H9 (cell line): ENCODE measurements at regions not wholly inside any gene's neighbourhood (a gene's known extent, or its start where the extent isn't known, plus 50 kb on each side); places are given as distances from the start of the nearest gene placed in this dataset.

Experiments
- DNase-seq: peaks from one replicate; pipeline ENCODE4 v3.0.0-alpha.2; 2017
- H2AFZ ChIP-seq: one replicate; pipeline ENCODE4 v1.6.1; 2013; ENCODE audit warnings: mild to moderate bottlenecking, low read length, control low read depth, moderate library complexity
- H2AK5ac ChIP-seq: 2 replicates; pipeline ENCODE4 v1.6.1; 2013; ENCODE audit warnings: low read length, control low read depth, mixed read lengths; ENCODE audit not compliant: insufficient read length
- H2BK120ac ChIP-seq: one replicate; pipeline ENCODE4 v1.6.1; 2013; ENCODE audit warnings: low read depth, mild to moderate bottlenecking, low read length, control low read depth, inconsistent platforms; ENCODE audit not compliant: poor library complexity, severe bottlenecking
- H2BK12ac ChIP-seq: 2 replicates; pipeline ENCODE4 v1.6.1; 2013; ENCODE audit warnings: low read length, control low read depth, mixed read lengths, low read depth; ENCODE audit not compliant: insufficient read length
- H2BK15ac ChIP-seq: 2 replicates; pipeline ENCODE4 v1.6.1; 2013; ENCODE audit warnings: low read depth, low read length, control low read depth
- H2BK20ac ChIP-seq: one replicate; pipeline ENCODE4 v1.6.1; 2013; ENCODE audit warnings: low read depth, mild to moderate bottlenecking, low read length, control low read depth, inconsistent platforms; ENCODE audit not compliant: poor library complexity, severe bottlenecking
- H2BK5ac ChIP-seq: 2 replicates; pipeline ENCODE4 v1.6.1; 2013; ENCODE audit warnings: low read length, control low read depth, mixed read lengths; ENCODE audit not compliant: insufficient read length
- H3K14ac ChIP-seq: 2 replicates; pipeline ENCODE4 v1.6.1; 2013; ENCODE audit warnings: low read length, control low read depth; ENCODE audit not compliant: insufficient read depth
- H3K18ac ChIP-seq: 2 replicates; pipeline ENCODE4 v1.6.1; 2013; ENCODE audit warnings: low read depth, mild to moderate bottlenecking, mixed read lengths, low read length, control low read depth; ENCODE audit not compliant: insufficient read length
- H3K23ac ChIP-seq: 2 replicates; pipeline ENCODE4 v1.6.1; 2013; ENCODE audit warnings: low read length, control low read depth, mixed read lengths, low read depth; ENCODE audit not compliant: insufficient read length
- H3K23me2 ChIP-seq: 2 replicates; pipeline ENCODE4 v1.6.1; 2013; ENCODE audit warnings: low read depth, mild to moderate bottlenecking, mixed read lengths, low read length, control low read depth; ENCODE audit not compliant: insufficient read length, poor library complexity, severe bottlenecking
- H3K27ac ChIP-seq: 2 replicates; pipeline ENCODE4 v1.5.1; 2013; ENCODE audit warnings: low read length, control low read depth, mixed read lengths, low read depth; ENCODE audit not compliant: insufficient read length
- H3K27me3 ChIP-seq: 2 replicates; pipeline ENCODE4 v1.6.1; 2013; ENCODE audit warnings: low read length, control low read depth, inconsistent platforms; ENCODE audit not compliant: insufficient read depth
- H3K4ac ChIP-seq: 2 replicates; pipeline ENCODE4 v1.6.1; 2013; ENCODE audit warnings: low read depth, mild to moderate bottlenecking, control low read depth, inconsistent platforms, low read length, moderate library complexity
- H3K4me1 ChIP-seq: 2 replicates; pipeline ENCODE4 v1.6.1; 2013; ENCODE audit warnings: low read length, control low read depth, inconsistent platforms; ENCODE audit not compliant: insufficient read depth
- H3K4me2 ChIP-seq: 2 replicates; pipeline ENCODE4 v1.6.1; 2013; ENCODE audit warnings: low read length, control low read depth, mixed read lengths; ENCODE audit not compliant: insufficient read length, insufficient read depth
- H3K56ac ChIP-seq: 2 replicates; pipeline ENCODE4 v1.6.1; 2013; ENCODE audit warnings: low read depth, mild to moderate bottlenecking, mixed read lengths, low read length, control low read depth; ENCODE audit not compliant: insufficient read length
- H3K79me1 ChIP-seq: 2 replicates; pipeline ENCODE4 v1.6.1; 2013; ENCODE audit warnings: low read depth, mild to moderate bottlenecking, moderate library complexity, low read length, control low read depth, inconsistent platforms; ENCODE audit not compliant: insufficient read depth, poor library complexity, severe bottlenecking
- H3K79me2 ChIP-seq: 2 replicates; pipeline ENCODE4 v1.6.1; 2013; ENCODE audit warnings: low read length, control low read depth, inconsistent platforms; ENCODE audit not compliant: insufficient read depth
- H3K9ac ChIP-seq: 2 replicates; pipeline ENCODE4 v1.6.1; 2013; ENCODE audit warnings: low read length, control low read depth, mixed read lengths; ENCODE audit not compliant: insufficient read length; ENCODE audit errors: extremely low read depth
- H3K9me3 ChIP-seq: one replicate; pipeline ENCODE4 v1.6.1; 2013; ENCODE audit warnings: low read depth, low read length, inconsistent platforms; ENCODE audit not compliant: control insufficient read depth
- H3T11ph ChIP-seq: one replicate; pipeline ENCODE4 v1.6.1; 2013; ENCODE audit warnings: mild to moderate bottlenecking, low read length, control low read depth, inconsistent platforms
- H4K20me1 ChIP-seq: one replicate; pipeline ENCODE4 v1.6.1; 2013; ENCODE audit not compliant: control insufficient read depth, insufficient read length, insufficient read depth
- H4K5ac ChIP-seq: 2 replicates; pipeline ENCODE4 v1.6.1; 2013; ENCODE audit warnings: low read depth, mild to moderate bottlenecking, mixed read lengths, low read length, control low read depth; ENCODE audit not compliant: insufficient read length
- H4K8ac ChIP-seq: replicated peaks from 2 replicates; pipeline ENCODE4 v1.6.1; 2013; ENCODE audit warnings: low read length, control low read depth, mixed read lengths, low read depth; ENCODE audit not compliant: insufficient read length
- H4K91ac ChIP-seq: 2 replicates; pipeline ENCODE4 v1.6.1; 2013; ENCODE audit warnings: low read depth, mild to moderate bottlenecking, moderate library complexity, mixed read lengths, low read length, control low read depth; ENCODE audit not compliant: insufficient read length
- H3K27ac Mint-ChIP-seq, 3 experiments: 2 replicates in 2 of 3; 3 replicates in 1 of 3; pipeline ENCODE4 v1.8.0; 2020 to 2021; ENCODE audit warnings: mixed read lengths in 3 of 3, mild to moderate bottlenecking in 1 of 3, moderate library complexity in 1 of 3
- H3K27me3 Mint-ChIP-seq: 2 replicates; pipeline ENCODE4 v1.8.0; 2021; ENCODE audit warnings: low read depth, mild to moderate bottlenecking, moderate library complexity, mixed read lengths
- H3K36me3 Mint-ChIP-seq, 3 experiments: 2 replicates in 2 of 3; 3 replicates in 1 of 3; pipeline ENCODE4 v1.8.0; 2020 to 2021; ENCODE audit warnings: low read depth in 3 of 3, mixed read lengths in 3 of 3; ENCODE audit not compliant: insufficient read depth in 1 of 3
- H3K4me1 Mint-ChIP-seq, 2 experiments: 2 replicates each; pipeline ENCODE4 v1.8.0; 2020; ENCODE audit warnings: mixed read lengths in 2 of 2
- H3K4me3 Mint-ChIP-seq, 2 experiments: 2 replicates in 1 of 2; 3 replicates in 1 of 2; pipeline ENCODE4 v1.8.0; 2020 to 2021; ENCODE audit warnings: mild to moderate bottlenecking in 2 of 2, mixed read lengths in 2 of 2, moderate library complexity in 1 of 2
- H3K9me3 Mint-ChIP-seq, 2 experiments: 2 replicates in 1 of 2; 3 replicates in 1 of 2; pipeline ENCODE4 v1.8.0; 2020; ENCODE audit warnings: mild to moderate bottlenecking in 2 of 2, mixed read lengths in 2 of 2, moderate library complexity in 1 of 2
- WGBS: extraction: QIAGEN DNeasy Blood & Tissue Kit; methylation state at CpG from one replicate; pipeline ENCODE4 v1.1.7; 2013; ENCODE audit warnings: missing lambda C conversion rate, low lambda C conversion rate, mixed read lengths; ENCODE audit not compliant: insufficient read length; ENCODE audit errors: extremely low coverage; 5-methylcytosine and 5-hydroxymethylcytosine counted together
- TF ChIP-seq, protein P1 (sequence below): fragments of 200-600 bp; sonication (generic); conservative IDR thresholded peaks from 3 replicates; pipeline ENCODE4 v1.8.0; 2021; ENCODE audit warnings: antibody characterized with exemption, mild to moderate bottlenecking

DNA sequence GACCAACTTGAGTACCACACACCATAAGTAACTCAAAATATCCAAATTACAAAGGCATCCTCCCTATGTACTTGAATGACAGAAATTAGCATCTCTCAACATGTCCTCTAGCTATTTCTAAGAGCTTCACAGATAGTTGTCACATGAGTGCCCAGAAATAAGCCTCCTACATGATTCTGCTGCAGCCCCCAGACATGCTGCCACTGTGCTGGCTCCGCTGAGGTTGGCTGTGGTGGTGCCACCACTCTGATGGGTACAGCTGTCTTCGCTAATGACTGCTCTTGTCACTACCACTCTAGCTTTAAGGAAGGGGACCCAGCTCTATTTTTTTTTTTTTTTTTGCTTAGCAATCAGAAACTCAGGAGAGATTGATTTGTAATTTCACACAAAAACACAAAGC is 256.0 kb downstream of the GRXCR1 start:
- H2BK15ac ChIP-seq, result no peak overlapping the region
- no peak overlapping the region for H3K9ac ChIP-seq
- H3T11ph ChIP-seq, result no peak overlapping the region
- peaks cover 4% of the 10 kb centered on the region; the same call in 1 of the 2 replicates for H3K4me1 ChIP-seq
- H4K91ac ChIP-seq, result no peak overlapping the region
- H2AFZ ChIP-seq, result no peak overlapping the region
- H4K5ac ChIP-seq, result no peak overlapping the region
- no peaks in the 10 kb centered on the region for H4K20me1 ChIP-seq
- no peaks in the 10 kb centered on the region for H3K79me2 ChIP-seq
- TF ChIP-seq, protein P1, sequence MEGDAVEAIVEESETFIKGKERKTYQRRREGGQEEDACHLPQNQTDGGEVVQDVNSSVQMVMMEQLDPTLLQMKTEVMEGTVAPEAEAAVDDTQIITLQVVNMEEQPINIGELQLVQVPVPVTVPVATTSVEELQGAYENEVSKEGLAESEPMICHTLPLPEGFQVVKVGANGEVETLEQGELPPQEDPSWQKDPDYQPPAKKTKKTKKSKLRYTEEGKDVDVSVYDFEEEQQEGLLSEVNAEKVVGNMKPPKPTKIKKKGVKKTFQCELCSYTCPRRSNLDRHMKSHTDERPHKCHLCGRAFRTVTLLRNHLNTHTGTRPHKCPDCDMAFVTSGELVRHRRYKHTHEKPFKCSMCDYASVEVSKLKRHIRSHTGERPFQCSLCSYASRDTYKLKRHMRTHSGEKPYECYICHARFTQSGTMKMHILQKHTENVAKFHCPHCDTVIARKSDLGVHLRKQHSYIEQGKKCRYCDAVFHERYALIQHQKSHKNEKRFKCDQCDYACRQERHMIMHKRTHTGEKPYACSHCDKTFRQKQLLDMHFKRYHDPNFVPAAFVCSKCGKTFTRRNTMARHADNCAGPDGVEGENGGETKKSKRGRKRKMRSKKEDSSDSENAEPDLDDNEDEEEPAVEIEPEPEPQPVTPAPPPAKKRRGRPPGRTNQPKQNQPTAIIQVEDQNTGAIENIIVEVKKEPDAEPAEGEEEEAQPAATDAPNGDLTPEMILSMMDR, result no peak
- Mint-ChIP-seq H3K4me3 (no peak overlapping the region), H3K4me1 (peaks cover 36 to 38% of the 10 kb centered on the region in 2 experiments), H3K27me3 (peaks cover 33% of the 10 kb centered on the region), H3K27ac (no peak overlapping the region), H3K9me3 (peaks cover 11 to 13% of the 10 kb centered on the region in 2 experiments), H3K36me3 (peaks cover 0 to 12% (median 4%) of the 10 kb centered on the region in 3 experiments; a peak in 4 of 7 replicates)
- no peak overlapping the region for H3K4me2 ChIP-seq
- H2BK5ac ChIP-seq, result no peak overlapping the region
- H3K56ac ChIP-seq, result no peak overlapping the region
- H3K23ac ChIP-seq, result no peak overlapping the region
- no peak for DNase-seq
- no peaks in the 10 kb centered on the region for H3K9me3 ChIP-seq
- no peaks in the 10 kb centered on the region for H3K23me2 ChIP-seq
- H3K79me1 ChIP-seq, result no peaks in the 10 kb centered on the region
- H3K4ac ChIP-seq, result no peak overlapping the region
- no peak overlapping the region for H3K18ac ChIP-seq
- no CpG with 5 or more reads among the region's 2 CpGs for WGBS
- H3K27me3 ChIP-seq, result peaks cover 2% of the 10 kb centered on the region; the same call in 1 of the 2 replicates
- H2BK20ac ChIP-seq, result no peak overlapping the region
- no peak overlapping the region for H2BK120ac ChIP-seq
- H4K8ac ChIP-seq, result no peak overlapping the region
- H2BK12ac ChIP-seq, result no peak overlapping the region
- H3K14ac ChIP-seq, result no peak overlapping the region
- no peak overlapping the region for H3K27ac ChIP-seq
- no peak overlapping the region for H2AK5ac ChIP-seq
